RWPE2 (cell line): ENCODE measurements at regions not wholly inside any gene's neighbourhood (a gene's known extent, or its start where the extent isn't known, plus 50 kb on each side); places are given as distances from the start of the nearest gene placed in this dataset.
A peak's percentile ranks its signal among the peaks of the same experiment; 100 is the strongest.

Experiments
- ATAC-seq: fragments of 200-7000 bp; cut with Tn5 transposase; 3 replicates; pipeline ENCODE4 v1.9.1; 2021; ENCODE audit warnings: low read depth
- DNase-seq: peaks from one replicate; pipeline ENCODE4 v3.0.0-alpha.2; 2020; ENCODE audit warnings: low spot score
- H3K27ac ChIP-seq: fragments of 450-650 bp; 2 replicates; pipeline ENCODE4 v1.5.1; 2017; ENCODE audit warnings: mild to moderate bottlenecking; ENCODE audit not compliant: poor library complexity, severe bottlenecking
- H3K27me3 ChIP-seq: fragments of 250-450 bp; sonication (Bioruptor Pico); 2 replicates; pipeline ENCODE4 v1.5.1; 2021; ENCODE audit warnings: mild to moderate bottlenecking, moderate library complexity; ENCODE audit not compliant: insufficient read depth, poor library complexity, severe bottlenecking
- H3K36me3 ChIP-seq: fragments of 250-450 bp; sonication (Bioruptor Pico); 2 replicates; pipeline ENCODE4 v1.5.1; 2020; ENCODE audit warnings: low read depth, mild to moderate bottlenecking, moderate library complexity
- H3K4me1 ChIP-seq: fragments of 250-450 bp; sonication (Bioruptor Pico); 2 replicates; pipeline ENCODE4 v1.5.1; 2021; ENCODE audit warnings: mild to moderate bottlenecking, moderate library complexity; ENCODE audit not compliant: insufficient read depth, poor library complexity, severe bottlenecking
- H3K4me3 ChIP-seq: fragments of 250-450 bp; sonication (Bioruptor Pico); 2 replicates; pipeline ENCODE4 v1.5.1; 2021; ENCODE audit warnings: mild to moderate bottlenecking, moderate library complexity; ENCODE audit not compliant: severe bottlenecking
- H3K9me3 ChIP-seq: fragments of 250-450 bp; sonication (Bioruptor Pico); 2 replicates; pipeline ENCODE4 v1.5.1; 2021; ENCODE audit warnings: mild to moderate bottlenecking, moderate library complexity; ENCODE audit not compliant: severe bottlenecking
- TF ChIP-seq, protein P1 (sequence below): fragments of 450-650 bp; IDR thresholded peaks from one replicate; pipeline ENCODE4 v1.5.1; 2017; ENCODE audit warnings: mild to moderate bottlenecking, moderate library complexity; ENCODE audit not compliant: poor library complexity, severe bottlenecking

DNA sequence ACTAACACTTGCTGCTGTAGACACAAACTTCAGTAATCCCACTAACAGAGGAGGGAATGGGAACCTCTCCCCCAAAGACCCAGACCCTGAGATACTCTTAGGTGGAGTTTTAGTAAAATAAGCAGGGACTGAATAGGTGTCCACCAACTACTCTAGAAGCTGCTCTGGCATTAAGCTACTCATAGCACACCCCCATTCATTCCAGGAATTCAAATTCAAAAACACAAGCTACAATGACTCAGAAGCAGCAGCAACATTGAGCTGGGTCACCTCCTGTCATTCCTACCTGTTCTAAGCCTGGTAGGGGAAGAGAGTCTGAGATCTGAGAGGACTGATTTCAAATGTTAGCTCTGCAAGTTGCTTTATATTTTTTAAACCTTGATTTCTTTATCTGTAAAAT is 135.4 kb upstream of the FRMPD4 start:
- ATAC-seq (peak; percentile 58; the same call in 2 of the 3 replicates), DNase-seq (no peak)
- TF ChIP-seq, protein P1, sequence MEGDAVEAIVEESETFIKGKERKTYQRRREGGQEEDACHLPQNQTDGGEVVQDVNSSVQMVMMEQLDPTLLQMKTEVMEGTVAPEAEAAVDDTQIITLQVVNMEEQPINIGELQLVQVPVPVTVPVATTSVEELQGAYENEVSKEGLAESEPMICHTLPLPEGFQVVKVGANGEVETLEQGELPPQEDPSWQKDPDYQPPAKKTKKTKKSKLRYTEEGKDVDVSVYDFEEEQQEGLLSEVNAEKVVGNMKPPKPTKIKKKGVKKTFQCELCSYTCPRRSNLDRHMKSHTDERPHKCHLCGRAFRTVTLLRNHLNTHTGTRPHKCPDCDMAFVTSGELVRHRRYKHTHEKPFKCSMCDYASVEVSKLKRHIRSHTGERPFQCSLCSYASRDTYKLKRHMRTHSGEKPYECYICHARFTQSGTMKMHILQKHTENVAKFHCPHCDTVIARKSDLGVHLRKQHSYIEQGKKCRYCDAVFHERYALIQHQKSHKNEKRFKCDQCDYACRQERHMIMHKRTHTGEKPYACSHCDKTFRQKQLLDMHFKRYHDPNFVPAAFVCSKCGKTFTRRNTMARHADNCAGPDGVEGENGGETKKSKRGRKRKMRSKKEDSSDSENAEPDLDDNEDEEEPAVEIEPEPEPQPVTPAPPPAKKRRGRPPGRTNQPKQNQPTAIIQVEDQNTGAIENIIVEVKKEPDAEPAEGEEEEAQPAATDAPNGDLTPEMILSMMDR: no peak
- Histone ChIP-seq H3K9me3 (no peaks in the 10 kb centered on the region), H3K36me3 (no peaks in the 10 kb centered on the region), H3K4me1 (peaks cover 5% of the 10 kb centered on the region), H3K27me3 (no peaks in the 10 kb centered on the region), H3K27ac (no peak overlapping the region), H3K4me3 (no peak overlapping the region)

DNA sequence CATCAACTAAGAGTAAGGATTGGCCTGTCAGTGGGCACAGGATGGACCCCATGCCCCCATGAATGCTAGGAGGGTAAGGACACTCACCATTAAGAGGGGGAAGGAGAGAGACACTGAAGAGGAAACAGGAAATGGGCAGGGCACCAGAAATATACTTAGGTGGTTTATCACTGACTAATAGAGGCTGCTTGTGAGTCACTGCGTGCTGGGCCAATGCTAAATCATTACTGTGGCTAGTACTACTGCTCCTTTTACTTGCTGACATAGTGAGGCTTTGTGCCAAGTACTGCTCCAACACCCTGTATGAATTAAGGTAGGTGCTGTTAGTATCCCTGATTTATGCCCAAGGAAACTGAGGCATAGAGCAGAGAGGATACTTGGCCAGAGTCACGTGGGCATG is 130.4 kb upstream of the FRMPD4 start:
- Histone ChIP-seq H3K9me3 (no peaks in the 10 kb centered on the region), H3K4me3 (no peak overlapping the region), H3K36me3 (no peaks in the 10 kb centered on the region), H3K27ac (peak overlapping the region; percentile 66), H3K27me3 (no peaks in the 10 kb centered on the region), H3K4me1 (peaks cover 22% of the 10 kb centered on the region)
- TF ChIP-seq, protein P1: no peak
- ATAC-seq: peak; percentile 95
- DNase-seq: peak; percentile 64

DNA sequence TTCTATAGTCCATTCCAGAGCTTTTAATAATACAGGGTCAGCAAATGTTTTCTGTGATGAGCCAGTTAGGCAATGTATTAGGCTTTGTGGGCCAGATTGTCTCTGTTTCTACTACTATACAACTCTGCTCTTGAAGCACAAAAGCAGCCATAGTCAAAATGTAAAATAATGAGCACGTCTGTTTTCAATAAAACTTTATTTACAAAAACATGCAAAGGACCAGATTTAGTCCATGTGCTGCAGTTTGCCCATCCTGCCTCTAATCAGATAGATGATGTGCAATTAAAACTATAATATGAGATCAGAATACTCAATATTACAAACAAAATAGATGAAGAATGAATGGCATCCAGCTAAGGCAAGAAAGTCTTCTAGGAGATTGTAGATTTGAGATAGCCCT is 127.8 kb upstream of the FRMPD4 start:
- no peaks in the 10 kb centered on the region for H3K9me3 ChIP-seq
- H3K4me1 ChIP-seq: peaks cover 29% of the 10 kb centered on the region
- no peak for ATAC-seq
- TF ChIP-seq, protein P1: no peak
- no peak for DNase-seq
- no peak overlapping the region for H3K4me3 ChIP-seq
- peak overlapping the region; percentile 73 for H3K27ac ChIP-seq
- H3K36me3 ChIP-seq: no peaks in the 10 kb centered on the region
- no peaks in the 10 kb centered on the region for H3K27me3 ChIP-seq

DNA sequence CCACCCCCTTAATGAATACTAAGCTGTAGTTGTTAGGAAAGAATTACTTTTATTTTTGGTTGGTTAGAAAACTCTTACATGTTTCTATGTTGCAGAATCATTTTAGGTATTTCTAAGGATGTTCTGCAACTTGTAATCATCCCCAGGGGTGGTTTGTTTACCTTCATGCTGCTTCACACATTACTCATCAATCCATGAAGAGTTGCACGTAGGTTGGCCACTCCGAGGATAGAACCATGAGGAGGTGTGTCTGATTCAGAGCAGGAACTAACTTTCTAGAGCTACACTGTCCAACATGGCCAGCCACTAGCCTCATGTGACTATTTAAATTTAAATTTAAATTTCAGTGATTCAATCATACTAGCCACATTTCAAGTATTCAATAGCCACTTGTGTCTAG is 127.2 kb upstream of the FRMPD4 start:
- peak; percentile 37 for DNase-seq
- Histone ChIP-seq H3K36me3 (no peaks in the 10 kb centered on the region), H3K4me3 (no peak overlapping the region), H3K27me3 (no peaks in the 10 kb centered on the region), H3K27ac (peak overlapping the region; percentile 73), H3K4me1 (peaks cover 29% of the 10 kb centered on the region), H3K9me3 (no peaks in the 10 kb centered on the region)
- peak; percentile 74 for ATAC-seq
- TF ChIP-seq, protein P1: no peak

DNA sequence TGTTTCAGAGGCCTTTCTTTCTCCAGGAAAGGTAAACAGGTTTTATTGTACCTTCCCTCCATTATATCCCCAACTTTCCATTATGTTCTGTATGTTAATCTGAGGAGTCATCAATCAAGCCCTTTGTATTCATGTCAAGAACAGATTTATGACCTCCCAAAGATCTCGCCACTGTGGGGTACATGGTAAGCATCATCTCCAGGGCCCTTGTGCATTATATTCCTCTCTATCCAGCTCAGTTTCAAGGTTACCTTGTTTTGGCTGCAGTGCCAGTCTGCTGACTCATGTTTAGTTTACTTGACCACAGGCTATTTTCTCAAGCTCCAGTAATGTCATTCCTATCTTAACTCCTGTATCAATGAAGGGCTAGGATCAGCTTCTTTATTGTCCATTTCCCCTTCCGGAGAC is 125.1 kb upstream of the FRMPD4 start:
- TF ChIP-seq, protein P1: no peak
- Histone ChIP-seq H3K4me1 (peaks cover 20% of the 10 kb centered on the region), H3K27me3 (no peaks in the 10 kb centered on the region), H3K36me3 (no peaks in the 10 kb centered on the region), H3K9me3 (no peaks in the 10 kb centered on the region), H3K4me3 (no peak overlapping the region), H3K27ac (peak overlapping the region; percentile 73)
- peak; percentile 86 for ATAC-seq
- DNase-seq: no peak
